CD4-positive, alpha-beta T cell treated with Interleukin-21 for 1 hour (primary cell): ENCODE measurements at regions not wholly inside any gene's neighbourhood (a gene's known extent, or its start where the extent isn't known, plus 50 kb on each side); places are given as distances from the start of the nearest gene placed in this dataset.

Experiments
- DNase-seq: peaks from one replicate; pipeline ENCODE4 v3.0.0-alpha.2; 2020

GRCh38 chr10:3723766-3724165, 61.2 kb downstream of the KLF6 start:
- DNase-seq, result no peak

GRCh38 chr10:3720228-3721019, 64.6 kb downstream of the KLF6 start:
- DNase-seq, result peak; percentile 35

GRCh38 chr10:3719024-3719843, 65.8 kb downstream of the KLF6 start:
- DNase-seq, result no peak

GRCh38 chr10:3716093-3716492, 68.9 kb downstream of the KLF6 start:
- no peak for DNase-seq

GRCh38 chr10:3714967-3715366, 70.0 kb downstream of the KLF6 start:
- no peak for DNase-seq

- no peak for DNase-seq
Measured at GRCh38 chr10:3714531-3714930, 70.5 kb downstream of the KLF6 start.

- no peak for DNase-seq
Measured at GRCh38 chr10:3712707-3713106, 72.3 kb downstream of the KLF6 start.

GRCh38 chr10:3711918-3712317, 73.1 kb downstream of the KLF6 start:
- no peak for DNase-seq

GRCh38 chr10:3710764-3711163, 74.2 kb downstream of the KLF6 start:
- no peak for DNase-seq

GRCh38 chr10:3709456-3710060, 75.5 kb downstream of the KLF6 start:
- DNase-seq, result no peak

- DNase-seq, result no peak
Measured at GRCh38 chr10:3708852-3709251, 76.2 kb downstream of the KLF6 start.

GRCh38 chr10:3704565-3705325, 80.3 kb downstream of the KLF6 start:
- DNase-seq, result no peak

GRCh38 chr10:3702569-3702968, 82.4 kb downstream of the KLF6 start:
- DNase-seq, result no peak

- DNase-seq, result no peak
Measured at GRCh38 chr10:3702056-3702546, 82.9 kb downstream of the KLF6 start.

- no peak for DNase-seq
Measured at GRCh38 chr10:3701491-3701890, 83.5 kb downstream of the KLF6 start.

GRCh38 chr10:3700531-3701076, 84.4 kb downstream of the KLF6 start:
- no peak for DNase-seq

- no peak for DNase-seq
Measured at GRCh38 chr10:3699916-3700315, 85.1 kb downstream of the KLF6 start.

- DNase-seq, result no peak
Measured at GRCh38 chr10:3698312-3698711, 86.7 kb downstream of the KLF6 start.

GRCh38 chr10:3693698-3694080, 91.3 kb downstream of the KLF6 start:
- DNase-seq, result no peak

- DNase-seq, result no peak
Measured at GRCh38 chr10:3693022-3693697, 91.8 kb downstream of the KLF6 start.

- DNase-seq, result no peak
Measured at GRCh38 chr10:3692387-3692999, 92.5 kb downstream of the KLF6 start.

GRCh38 chr10:3691482-3691881, 93.5 kb downstream of the KLF6 start:
- DNase-seq, result no peak
